Spleen (tissue), 7 donors: ENCODE measurements at regions not wholly inside any gene's neighbourhood (a gene's known extent, or its start where the extent isn't known, plus 50 kb on each side); places are given as distances from the start of the nearest gene placed in this dataset.

ENCODE experiments used
- CTCF ChIP-seq, 11 experiments: fragments of 200-600 bp in 7 of 11; fragments of 450-650 bp in 4 of 11; sonication (generic) in 4 of 11; IDR thresholded peaks in 8 of 11; conservative IDR thresholded peaks in 3 of 11; 1 replicate in 7 of 11; 2 replicates in 4 of 11; pipeline versions ENCODE4 v1.4.0 to v1.8.0; 2016 to 2021; ENCODE audit warnings: antibody characterized with exemption in 11 of 11, inconsistent platforms in 4 of 11, mild to moderate bottlenecking in 1 of 11
- POLR2A ChIP-seq, 3 donors: fragments of 450-650 bp; IDR thresholded peaks; one replicate each; pipeline ENCODE4 v1.5.1; 2017; ENCODE audit warnings: antibody characterized with exemption in 3 of 3, mild to moderate bottlenecking in 1 of 3
- donor health status: DM: no; HTN: no; CAD: no; lungs with moderate emphysema.
- donor health status: DM: no; HTN: no; CAD: no.
- donor health status: DM: no; HTN: no; CAD: no.

- TF ChIP-seq POLR2A (IDR thresholded peaks at IDR 0.05) (no peak), CTCF (IDR thresholded peaks at IDR 0.05 in 8 of 11, conservative IDR thresholded peaks at IDR 0.05 in 3 of 11) (no peak)
Observed at GRCh38 chr11:70736461-70736860, 338.1 kb downstream of the CTTN start.
